ENCODE measurements at regions not wholly inside any gene's neighbourhood (a gene's known extent, or its start where the extent isn't known, plus 50 kb on each side); places are given as distances from the start of the nearest gene placed in this dataset.
"Not testable (repeated sequence)": the region's sequence is repeated elsewhere in the genome, so short reads cannot be mapped to it uniquely, and the experiment has no call there.

DNA sequence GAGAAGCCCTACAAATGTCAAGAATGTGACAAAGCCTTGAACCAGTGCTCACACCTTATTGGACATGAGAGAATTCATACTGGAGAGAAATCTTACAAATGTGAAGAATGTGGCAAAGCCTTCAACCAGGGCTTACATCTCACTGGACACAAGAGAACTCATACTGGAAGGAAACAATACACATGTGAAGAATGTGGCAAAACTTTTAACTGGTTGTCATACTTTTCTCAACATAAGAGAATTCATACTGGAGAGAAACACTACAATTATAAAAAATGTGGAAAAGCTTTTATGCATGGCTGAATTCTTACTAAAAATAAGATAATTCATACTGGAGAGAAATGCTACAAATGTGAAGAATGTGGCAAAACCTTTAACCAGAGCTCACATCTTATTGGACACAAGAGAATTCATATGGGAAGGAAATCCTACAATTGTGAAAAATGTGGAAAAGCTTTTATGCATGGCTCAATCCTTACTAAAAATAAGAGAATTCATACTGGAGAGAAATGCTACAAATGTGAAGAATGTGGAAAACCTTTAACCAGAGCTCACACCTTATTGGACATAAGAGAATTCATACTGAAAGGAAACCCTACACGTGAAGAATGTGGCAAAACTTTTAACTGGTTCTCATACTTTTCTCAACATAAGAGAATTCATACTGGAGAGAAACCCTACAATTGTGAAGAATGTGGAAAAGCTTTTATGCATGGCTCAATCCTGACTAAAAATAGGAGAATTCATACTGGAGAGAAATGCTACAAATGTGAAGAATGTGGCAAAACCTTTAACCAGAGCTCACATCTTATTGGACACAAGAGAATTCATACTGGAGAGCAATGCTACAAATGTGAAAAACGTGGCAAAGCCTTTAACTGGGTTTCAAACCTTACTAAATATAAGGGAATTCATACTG, 350.6 kb upstream of the NUPR2 start:
- not testable (repeated sequence) for DNase-seq

DNA sequence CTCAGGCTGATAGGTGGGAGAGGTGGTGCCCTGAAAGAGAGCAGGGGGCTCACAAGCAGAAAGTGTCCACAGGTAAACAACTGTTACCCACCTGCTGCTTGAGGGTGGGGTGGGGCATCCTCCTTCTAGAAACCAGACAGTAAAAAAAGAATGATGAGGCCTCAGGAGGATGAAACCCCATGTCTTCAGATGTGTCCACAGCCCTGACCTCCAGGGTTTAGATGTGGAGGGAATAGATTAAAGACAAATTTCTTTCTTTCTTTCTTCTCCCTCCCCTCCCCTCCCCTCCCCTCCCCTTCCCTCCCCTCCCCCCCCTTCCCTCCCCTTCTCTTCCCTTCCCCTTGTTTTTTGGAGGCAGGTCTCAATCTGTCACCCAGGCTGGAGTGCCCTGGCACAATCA, 333.5 kb upstream of the NUPR2 start:
- DNase-seq: no peak

DNA sequence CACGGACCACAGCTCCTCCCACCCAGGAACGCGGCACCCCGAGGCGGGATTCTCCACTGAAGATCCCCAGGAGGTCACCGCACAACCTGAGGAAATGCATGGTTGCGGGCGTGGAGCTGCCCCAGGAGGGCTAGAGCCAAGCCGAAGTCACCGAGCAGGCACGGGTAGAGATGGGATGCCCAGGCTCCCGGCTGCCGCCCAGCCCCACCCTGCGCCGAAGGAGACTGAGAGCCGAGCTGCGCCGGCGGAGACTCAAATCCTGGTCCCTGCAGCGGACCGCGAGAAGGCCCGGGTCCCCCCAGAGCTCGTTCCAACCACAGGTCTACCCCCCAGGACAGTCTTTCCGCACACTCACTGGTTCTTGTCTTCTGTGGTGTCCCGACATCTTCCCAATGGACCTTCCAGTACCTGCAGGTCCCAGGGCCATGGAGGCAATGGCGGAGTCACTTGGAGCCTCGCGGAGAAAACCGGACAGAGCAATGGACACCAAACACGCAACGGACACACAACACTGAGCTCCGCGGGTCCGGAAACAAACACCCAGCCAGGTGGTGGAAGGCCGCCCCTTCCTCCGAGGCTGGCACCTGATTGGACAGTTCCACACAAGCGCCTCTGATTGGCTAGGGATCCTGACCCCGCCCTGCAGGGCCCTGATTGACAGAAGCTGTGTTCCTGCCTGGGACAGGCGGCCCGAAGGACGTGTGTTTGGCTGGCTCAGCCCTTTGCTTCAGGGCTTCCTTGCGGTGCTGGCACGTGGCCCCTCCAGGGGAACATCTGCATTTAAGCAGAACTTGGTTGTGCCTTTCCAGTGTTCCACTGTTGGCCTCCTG, 331.9 kb upstream of the NUPR2 start:
- DNase-seq: no peak

DNA sequence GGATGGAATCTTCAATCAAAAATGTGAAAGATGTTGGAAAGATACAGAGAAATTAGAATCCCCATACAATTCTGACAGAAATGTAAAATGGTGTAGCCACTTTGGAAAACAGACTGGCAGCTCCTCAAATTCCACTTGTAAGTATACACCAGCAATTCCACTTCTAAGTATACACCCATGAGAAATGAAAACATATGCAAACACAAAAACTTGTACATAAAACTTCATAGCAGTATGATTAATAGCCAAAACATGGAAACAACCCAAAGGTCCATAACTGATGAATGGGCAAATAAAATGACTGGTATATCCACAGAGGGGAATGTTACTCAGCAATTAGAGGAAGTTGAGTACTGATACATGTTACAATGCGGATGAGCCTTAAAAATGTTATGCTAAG, 304.3 kb upstream of the NUPR2 start:
- DNase-seq: not testable (repeated sequence)

DNA sequence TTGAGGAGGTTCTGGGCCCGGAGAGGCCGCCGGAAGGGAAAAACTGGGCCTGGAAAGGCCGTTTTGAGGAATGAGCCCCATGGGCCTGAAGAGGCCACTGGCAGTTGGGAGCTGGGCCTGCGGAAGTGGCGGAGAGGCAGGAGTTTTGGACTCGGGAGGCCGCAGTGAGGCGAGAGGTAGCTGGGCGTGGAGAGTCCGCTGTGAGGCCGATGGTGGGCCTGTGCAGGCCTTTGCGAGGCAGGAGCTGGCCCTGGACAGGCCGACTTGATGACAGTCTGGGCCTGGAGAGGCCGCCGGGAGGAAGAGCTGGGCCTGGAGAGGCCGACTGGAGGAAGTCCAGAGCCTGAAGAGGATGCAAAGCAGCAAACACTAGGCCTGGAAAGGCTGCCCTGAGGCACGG, 259.0 kb upstream of the NUPR2 start:
- no peak for DNase-seq

DNA sequence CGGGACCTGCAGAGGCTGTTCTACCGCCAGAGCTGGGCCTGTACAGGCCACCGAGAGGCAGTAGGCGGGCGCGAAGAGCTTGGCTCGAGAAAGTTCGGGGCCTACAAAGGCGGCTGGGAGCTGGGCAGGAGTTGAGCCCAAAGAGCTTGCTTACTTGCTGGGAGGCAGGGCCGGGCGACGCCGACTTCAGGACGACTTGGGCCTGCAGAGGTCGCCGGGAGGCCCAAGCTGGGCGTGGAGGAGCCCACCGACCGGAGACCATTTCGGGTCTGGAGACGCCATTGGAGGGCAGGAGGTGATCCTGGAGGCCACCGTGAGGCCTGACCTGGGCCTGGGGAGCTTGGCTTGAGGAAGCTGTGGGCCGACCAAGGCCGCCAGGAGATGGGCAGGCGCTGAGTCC, 258.4 kb upstream of the NUPR2 start:
- not testable (repeated sequence) for DNase-seq

DNA sequence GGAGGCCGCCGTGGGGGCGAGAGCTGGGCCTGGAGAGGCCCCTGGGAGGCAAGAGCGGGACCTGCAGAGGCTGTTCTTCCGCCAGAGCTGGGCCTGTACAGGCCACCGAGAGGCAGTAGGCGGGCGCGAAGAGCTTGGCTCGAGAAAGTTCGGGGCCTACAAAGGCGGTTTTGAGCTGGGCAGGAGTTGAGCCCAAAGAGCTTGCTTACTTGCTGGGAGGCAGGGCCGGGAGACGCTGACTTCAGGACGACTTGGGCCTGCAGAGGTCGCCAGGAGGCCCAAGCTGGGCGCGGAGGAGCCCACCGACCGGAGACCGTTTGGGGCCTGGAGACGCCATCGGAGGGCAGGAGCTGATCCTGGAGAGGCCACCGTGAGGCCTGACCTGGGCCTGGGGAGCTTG, 257.1 kb upstream of the NUPR2 start:
- DNase-seq: peak; percentile 59

DNA sequence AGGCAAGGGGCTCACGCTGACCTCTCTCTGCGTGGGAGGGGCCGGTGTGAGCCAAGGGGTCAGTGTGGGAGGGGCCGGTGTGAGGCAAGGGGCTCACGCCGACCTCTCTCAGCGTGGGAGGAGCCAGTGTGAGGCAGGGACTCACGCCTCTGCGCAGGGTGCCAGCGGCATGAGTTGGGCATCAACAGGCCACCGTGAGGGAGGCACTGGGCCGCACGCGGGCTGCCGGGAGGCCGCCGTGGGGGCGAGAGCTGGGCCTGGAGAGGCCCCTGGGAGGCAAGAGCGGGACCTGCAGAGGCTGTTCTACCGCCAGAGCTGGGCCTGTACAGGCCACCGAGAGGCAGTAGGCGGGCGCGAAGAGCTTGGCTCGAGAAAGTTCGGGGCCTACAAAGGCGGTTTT, 255.6 kb upstream of the NUPR2 start:
- not testable (repeated sequence) for DNase-seq

DNA sequence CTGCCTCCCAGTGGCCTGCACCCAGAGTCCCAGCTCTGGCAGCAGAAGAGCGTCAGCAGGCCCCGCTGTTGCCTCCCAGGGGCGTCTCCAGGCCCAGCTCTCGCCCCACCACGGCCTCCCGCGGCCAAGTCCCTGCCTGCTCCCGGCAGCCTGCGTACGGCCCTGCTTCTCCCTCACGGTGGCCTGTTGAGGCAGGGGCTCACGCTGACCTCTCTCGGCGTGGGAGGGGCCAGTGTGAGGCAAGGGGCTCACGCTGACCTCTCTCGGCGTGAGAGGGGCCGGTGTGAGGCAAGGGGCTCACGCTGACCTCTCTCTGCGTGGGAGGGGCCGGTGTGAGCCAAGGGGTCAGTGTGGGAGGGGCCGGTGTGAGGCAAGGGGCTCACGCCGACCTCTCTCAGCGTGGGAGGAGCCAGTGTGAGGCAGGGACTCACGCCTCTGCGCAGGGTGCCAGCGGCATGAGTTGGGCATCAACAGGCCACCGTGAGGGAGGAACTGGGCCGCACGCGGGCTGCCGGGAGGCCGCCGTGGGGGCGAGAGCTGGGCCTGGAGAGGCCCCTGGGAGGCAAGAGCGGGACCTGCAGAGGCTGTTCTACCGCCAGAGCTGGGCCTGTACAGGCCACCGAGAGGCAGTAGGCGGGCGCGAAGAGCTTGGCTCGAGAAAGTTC, 254.1 kb upstream of the NUPR2 start:
- DNase-seq: not testable (repeated sequence)

DNA sequence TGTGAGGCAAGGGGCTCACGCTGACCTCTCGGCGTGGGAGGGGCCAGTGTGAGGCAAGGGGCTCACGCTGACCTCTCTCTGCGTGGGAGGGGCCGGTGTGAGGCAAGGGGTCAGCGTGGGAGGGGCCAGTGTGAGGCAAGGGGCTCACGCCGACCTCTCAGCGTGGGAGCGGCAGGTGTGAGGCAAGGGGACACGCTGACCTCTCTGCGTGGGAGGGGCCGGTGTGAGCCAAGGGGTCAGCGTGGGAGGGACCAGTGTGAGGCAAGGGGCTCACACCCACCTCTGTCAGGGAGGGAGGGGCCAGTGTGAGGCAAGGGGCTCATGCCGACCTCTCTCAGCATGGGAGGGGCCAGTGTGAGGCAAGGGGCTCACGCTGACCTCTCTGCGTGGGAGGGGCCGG, 251.7 kb upstream of the NUPR2 start:
- not testable (repeated sequence) for DNase-seq

DNA sequence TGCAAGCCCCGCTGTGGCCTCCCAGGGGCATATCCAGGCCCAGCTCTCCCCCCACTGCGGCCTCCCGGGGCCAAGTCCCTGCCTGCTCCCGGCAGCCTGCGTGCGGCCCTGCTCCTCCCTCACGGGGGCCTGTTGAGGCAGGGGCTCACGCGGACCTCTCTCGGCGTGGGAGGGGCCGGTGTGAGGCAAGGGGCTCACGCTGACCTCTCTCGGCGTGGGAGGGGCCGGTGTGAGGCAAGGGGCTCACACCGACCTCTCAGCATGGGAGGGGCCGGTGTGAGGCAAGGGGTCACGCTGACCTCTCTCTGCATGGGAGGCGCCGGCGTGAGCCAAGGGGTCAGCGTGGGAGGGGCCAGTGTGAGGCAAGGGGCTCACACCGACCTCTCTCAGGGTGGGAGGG, 251.2 kb upstream of the NUPR2 start:
- DNase-seq: not testable (repeated sequence)

DNA sequence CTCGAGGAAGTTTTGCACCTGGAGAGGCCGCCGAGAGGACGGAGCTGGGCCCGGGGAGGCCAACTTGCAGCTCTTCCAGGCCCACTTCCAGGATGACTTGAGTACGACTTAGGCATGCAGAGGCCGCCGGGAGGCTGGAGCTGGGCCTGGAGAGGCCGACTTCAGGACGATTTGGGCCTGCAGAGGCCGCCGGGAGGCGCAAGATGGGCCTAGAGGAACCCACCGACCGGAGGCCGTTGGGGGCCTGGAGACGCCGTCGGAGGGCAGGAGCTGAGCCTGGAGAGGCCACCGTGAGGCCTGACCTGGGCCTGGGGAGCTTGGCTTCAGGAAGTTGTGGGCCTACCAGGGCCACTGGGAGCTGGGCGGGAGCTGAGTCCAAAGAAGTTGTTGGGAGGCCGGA, 250.5 kb upstream of the NUPR2 start:
- not testable (repeated sequence) for DNase-seq

DNA sequence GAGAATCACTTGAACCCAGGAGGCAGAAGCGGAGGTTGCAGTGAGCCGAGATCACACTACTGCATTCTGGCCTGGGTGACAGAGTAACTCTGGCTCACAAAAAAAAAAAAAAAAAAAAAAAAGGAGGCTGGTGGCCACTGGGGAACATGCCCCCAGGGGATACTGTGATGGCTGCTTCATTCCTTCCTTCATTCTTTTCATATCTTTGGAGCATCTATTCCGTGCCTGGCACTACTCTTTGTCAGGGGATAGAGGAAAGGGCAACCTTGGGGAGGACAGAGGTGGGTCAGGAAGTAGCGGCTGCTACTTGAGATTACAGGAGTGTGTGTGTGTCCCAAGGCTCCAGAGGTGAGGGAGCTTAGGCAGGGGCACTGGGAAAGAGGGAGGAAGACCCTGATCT, 236.4 kb upstream of the NUPR2 start:
- DNase-seq: not testable (repeated sequence)

DNA sequence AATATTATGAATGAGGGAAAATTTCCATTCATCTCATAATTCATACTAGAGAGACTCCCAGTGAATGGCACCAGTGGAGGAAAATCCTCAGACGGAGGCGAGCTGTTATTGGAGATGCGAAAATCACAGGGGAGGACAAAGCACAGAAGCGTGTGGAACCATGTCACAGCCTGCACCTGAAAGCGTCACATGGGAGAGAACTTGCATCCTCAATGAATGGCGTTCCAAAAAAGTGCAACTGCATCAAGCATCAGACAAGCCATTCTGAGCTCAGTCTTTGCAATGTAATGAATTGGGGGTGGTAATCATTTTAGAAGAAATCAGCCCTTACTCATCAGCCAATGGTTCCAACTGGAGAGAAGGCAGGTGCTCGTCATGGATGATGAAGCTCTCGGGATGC, 235.0 kb upstream of the NUPR2 start:
- DNase-seq: not testable (repeated sequence)

DNA sequence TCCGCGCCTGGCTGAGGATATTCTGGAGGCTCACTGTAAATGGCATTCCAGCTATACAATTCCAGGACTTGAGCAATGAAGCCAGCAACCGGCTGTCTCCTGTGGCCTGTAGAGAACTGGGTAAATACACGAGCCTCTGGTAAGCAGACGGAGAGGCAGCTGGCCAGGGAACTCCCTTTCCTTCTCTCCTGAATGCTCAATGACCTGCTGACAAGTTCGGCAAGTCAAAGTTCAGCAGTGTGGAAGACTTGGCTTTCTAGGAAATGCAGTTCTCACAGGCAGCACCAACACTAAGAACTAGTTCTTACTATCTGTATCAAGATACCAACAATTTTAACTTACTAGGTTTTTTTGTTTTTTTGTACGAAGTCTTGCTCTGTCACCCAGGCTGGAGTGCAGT, 232.1 kb upstream of the NUPR2 start:
- DNase-seq: not testable (repeated sequence)

DNA sequence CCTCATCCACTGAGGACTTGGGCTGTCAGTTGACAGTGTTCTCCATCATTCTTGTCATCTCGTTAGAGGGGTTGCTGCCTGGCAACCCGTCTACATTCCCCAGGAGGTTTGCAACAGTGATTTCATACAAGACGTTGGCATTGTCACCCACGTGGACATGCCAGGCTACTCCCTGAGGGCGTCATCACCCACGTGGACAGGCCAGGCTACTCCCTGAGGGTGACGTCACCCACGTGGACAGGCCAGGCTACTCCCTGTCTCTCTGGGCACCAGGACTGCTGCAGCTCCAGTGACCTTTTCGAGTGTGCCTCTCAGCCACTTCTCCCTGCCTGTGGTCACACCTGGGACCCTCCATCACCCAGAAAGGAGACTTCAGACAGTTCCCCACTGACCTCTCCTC, 212.1 kb upstream of the NUPR2 start:
- not testable (repeated sequence) for DNase-seq

DNA sequence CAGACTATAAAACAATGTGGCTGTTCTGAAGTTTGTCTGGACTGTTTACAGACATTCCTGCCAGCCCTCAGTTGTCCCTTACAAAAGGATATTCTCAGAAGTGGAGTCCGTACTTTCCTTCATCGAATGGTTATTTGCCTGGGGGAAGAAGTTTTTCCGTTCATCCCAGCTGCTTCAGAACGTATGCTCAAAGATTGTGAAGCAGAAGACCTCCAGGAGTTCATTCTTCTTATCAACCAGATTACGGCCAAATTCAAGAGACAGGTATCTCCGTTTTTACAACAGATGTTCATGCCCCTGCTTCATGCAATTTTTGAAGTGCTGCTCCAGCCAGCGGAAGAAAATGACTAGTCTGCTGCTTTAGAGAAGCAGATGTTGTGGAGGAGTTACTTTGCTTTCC, 174.3 kb upstream of the NUPR2 start:
- DNase-seq: no peak

DNA sequence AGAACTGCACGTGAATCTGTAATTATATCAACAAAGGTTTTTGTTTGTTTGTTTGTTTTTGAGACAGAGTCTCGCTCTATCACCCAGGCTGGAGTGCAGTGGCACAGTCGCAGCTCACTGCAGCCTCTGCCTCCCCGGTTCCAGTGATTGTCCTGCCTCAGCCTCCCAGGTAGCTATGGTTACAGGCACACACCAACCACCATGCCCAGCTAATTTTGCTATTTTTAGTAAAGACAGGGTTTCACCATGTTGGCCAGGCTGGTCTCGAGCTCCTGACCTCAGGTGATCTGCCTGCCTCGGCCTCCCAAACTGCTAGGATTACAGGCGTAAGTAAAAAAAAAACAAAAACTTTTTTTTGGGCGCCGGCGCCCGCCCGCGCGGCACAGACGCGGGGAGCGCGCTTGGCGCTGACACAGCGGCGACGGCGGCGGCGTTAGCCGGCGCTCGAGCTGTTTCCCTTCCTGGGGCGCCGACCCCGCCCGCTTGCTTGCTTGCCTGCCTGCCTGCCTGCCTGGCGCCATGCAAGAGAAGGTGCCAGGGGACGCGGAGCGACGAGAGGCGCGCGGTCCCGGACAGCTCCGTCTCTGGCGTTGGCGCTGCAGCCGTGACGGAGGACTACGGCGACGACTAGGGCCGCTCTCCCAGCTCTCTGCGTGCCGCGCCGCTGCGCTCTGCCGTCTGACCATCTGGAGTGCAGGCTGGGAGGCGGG, 171.4 kb upstream of the NUPR2 start:
- DNase-seq: no peak

DNA sequence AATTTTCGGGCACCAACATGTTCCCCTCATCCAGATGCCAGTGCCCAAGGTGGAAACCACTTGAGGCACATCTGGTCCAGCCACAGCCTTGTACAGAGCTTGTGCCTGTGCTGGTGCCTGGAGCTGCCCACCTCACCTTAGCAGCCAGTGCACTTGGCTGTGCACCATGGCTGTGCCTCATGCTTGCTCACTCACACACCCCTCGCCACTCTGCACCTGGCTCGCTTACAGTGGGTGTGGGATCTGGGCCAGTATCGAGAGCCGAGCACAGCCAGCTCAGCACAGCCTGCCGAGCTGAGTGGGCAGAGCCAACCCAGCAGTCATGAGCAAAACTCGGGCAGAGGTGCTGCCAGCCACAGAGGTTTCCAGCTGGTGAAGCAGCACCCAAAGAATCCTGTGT, 139.9 kb upstream of the NUPR2 start:
- no peak for DNase-seq

DNA sequence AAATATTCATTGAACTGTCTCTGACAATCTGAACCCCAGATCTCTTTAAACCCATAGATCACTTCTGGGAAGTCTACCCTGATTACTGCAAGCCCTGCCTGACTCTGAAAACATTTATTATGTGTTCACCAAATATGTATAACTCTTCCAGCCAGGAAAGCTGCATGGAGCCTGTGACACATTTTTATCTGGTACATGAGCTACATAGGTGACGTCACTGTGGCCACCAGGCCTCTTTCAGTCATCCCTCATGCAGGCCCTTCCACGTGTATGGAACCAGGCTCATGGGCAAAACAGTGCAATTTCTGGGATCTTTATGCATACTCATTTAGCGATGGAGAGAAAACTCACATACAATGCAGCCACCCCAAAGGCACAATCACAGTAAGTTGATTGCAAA, 133.9 kb upstream of the NUPR2 start:
- no peak for DNase-seq

DNA sequence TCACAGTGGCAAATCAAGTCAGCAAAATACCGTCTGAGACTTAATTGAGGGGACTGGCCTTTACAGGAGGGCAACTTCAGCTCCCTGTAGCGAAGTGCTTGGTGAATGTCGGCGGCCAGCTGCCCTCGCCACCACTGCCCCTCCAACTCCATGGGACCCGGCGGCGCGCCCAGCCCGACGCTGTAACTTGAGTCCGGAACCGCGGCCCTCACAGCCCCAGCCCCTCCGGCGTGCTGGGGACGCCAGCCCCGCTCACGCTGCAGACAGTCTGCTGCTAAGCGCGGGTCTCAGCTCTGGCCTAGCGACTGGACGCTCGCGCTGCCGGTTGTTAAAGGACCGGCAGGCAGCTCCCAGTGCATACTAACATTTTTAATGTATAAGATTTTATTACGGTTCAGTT, 113.4 kb upstream of the NUPR2 start:
- no peak for DNase-seq

DNA sequence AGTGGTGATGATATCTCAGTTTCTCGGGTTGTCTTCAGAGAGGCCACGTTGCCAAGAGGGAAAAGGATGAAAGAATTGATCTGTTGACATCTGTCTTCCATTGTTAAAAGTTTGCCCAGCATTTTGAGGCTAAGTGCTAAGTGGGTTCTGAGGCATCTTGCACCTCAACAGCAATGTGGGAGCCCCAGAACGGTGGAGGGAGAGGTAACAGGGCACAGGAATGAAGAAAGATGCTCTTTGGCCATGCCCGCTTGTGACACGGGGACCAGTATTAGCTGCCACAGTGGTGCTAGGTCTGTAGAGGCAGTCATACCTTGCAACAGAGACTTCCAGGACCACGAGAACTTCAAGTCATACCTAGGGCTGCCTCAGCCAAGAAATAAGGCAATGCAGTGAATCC, 106.6 kb upstream of the NUPR2 start:
- DNase-seq: no peak

DNA sequence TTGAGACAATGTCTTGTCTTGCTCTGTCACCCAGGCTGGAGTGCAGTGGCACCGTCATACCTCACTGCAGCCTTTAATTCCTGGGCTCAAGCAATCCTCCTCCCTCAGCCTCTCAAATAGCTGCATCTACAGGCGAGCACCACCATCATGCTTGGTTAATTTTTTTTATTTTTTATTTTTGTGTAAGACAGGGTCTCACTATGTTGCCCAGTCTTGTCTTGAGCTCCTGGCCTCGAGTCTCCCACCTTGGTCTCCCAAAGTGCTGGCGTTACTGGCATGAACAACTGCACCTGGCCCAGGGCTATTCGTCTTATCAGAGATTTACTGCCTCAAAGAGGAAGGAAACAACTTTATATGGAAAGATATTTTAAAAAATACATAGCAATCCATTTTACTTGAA, 102.8 kb upstream of the NUPR2 start:
- DNase-seq: no peak
